Heart left ventricle (tissue), 16 donors: ENCODE measurements at regions not wholly inside any gene's neighbourhood (a gene's known extent, or its start where the extent isn't known, plus 50 kb on each side); places are given as distances from the start of the nearest gene placed in this dataset.

ENCODE experiments used
- ATAC-seq, 4 donors: fragments of 200-7000 bp; cut with Tn5 transposase; one replicate each; pipeline ENCODE4 v1.9.1; 2020 to 2022; ENCODE audit warnings: moderate library complexity in 4 of 4, mild to moderate bottlenecking in 3 of 4, moderate number of reproducible peaks in 1 of 4
- DNase-seq, 5 donors: peaks; one replicate each; pipeline ENCODE4 v3.0.0-alpha.2; 2020
- H3K27ac ChIP-seq, 12 donors: fragments of 200-600 bp; sonication (generic) in 4 of 12; one replicate each; pipeline versions ENCODE4 v1.5.0 to v1.8.0; 2016 to 2022; ENCODE audit warnings: mild to moderate bottlenecking in 2 of 12
- H3K27me3 ChIP-seq, 9 donors: fragments of 200-600 bp; sonication (generic) in 2 of 9; one replicate each; pipeline versions ENCODE4 v1.5.1 to v1.8.0; 2016 to 2022; ENCODE audit warnings: mild to moderate bottlenecking in 3 of 9
- H3K36me3 ChIP-seq, 9 donors: fragments of 200-600 bp; sonication (generic) in 2 of 9; one replicate each; pipeline versions ENCODE4 v1.5.0 to v1.8.0; 2018 to 2022; ENCODE audit warnings: mild to moderate bottlenecking in 2 of 9
- H3K4me1 ChIP-seq, 12 donors: fragments of 200-600 bp; sonication (generic) in 4 of 12; one replicate each; pipeline versions ENCODE4 v1.5.0 to v1.8.0; 2016 to 2022; ENCODE audit warnings: mild to moderate bottlenecking in 3 of 12
- H3K4me3 ChIP-seq, 12 donors: fragments of 200-600 bp; sonication (generic) in 4 of 12; one replicate each; pipeline versions ENCODE4 v1.5.0 to v1.8.0; 2017 to 2022; ENCODE audit warnings: mild to moderate bottlenecking in 9 of 12, moderate library complexity in 4 of 12
- H3K9me3 ChIP-seq, 12 donors: fragments of 200-600 bp; sonication (generic) in 4 of 12; one replicate each; pipeline versions ENCODE4 v1.5.0 to v1.8.0; 2016 to 2022; ENCODE audit warnings: mild to moderate bottlenecking in 1 of 12
- POLR2A ChIP-seq, 2 donors: fragments of 450-650 bp; IDR thresholded peaks; one replicate each; pipeline ENCODE4 v1.6.1; 2017; ENCODE audit warnings: antibody characterized with exemption in 2 of 2, mild to moderate bottlenecking in 2 of 2, moderate library complexity in 2 of 2
- WGBS, 4 donors: extraction: QIAGEN DNeasy Blood & Tissue Kit in 2 of 4; methylation state at CpG; one replicate each; pipeline versions ENCODE4 v1.1.5 to v1.1.7; 2013 to 2018; 5-methylcytosine and 5-hydroxymethylcytosine counted together
- intact Hi-C, 10 donors: fragments of 100-400 bp; cut with DNase I; formaldehyde crosslinking; loops; one replicate each; pipeline versions ENCODE4 v1.11.1 to v1.14.2; 2022
- TF ChIP-seq, protein P1 (sequence below), 12 donors: fragments of 200-600 bp; sonication (generic) in 4 of 12; IDR thresholded peaks; one replicate each; pipeline versions ENCODE4 v1.5.0 to v1.8.0; 2018 to 2022; ENCODE audit warnings: antibody characterized with exemption in 12 of 12, mild to moderate bottlenecking in 5 of 12
- donor health status: ischemic (EF 13 %, LVEDD 7.1; RV severe dilation, severe dysfunction).
- donor health status: healthy with polysubstance abuse.
- donor health status: DM: no; HTN: yes; CAD: no.
- donor health status: DM: no; HTN: no; CAD: no.
- donor health status: ischemic (EF 25% LVEDD 6.9; RV normal size, moderate dysfunction).
- donor health status: ischemic (EF 25% LVEDD 5.7; RV mildly dilated, moderate dysfunction).
- donor health status: healthy.
- donor health status: DM: yes; HTN: yes; CAD: no.
- donor health status: ischemic (EF 35%, LVEDD 5.7; RV mildly dilated, moderate dysfunction).
- donor health status: nonischemic (EF 11% LVEDD 7.7; RV severe dilation, severe dysfunction).
- donor health status: DM: yes; HTN: yes; CAD: no.
- donor health status: PGD.
- donor health status: ischemic (EF 29% LVEDD 5.4; RV normal size, mild dysfunction).
- donor health status: nonischemic (EF 23%, LVEDD 6.1; RV moderate dilation, normal function).

- intact Hi-C loops, result no loop called here
- WGBS, 4 donors, result 60 to 69% (median 64%) methylated on average over 4 to 5 of the region's 5 CpGs
- Histone ChIP-seq H3K9me3 (no peaks in the 10 kb centered on the region), H3K27ac (no peak overlapping the region), H3K4me1 (no peaks in the 10 kb centered on the region), H3K36me3 (no peaks in the 10 kb centered on the region), H3K27me3 (peaks cover 0 to 31% (median 5%) of the 10 kb centered on the region in 9 donors), H3K4me3 (no peak overlapping the region)
- TF ChIP-seq, protein P1, sequence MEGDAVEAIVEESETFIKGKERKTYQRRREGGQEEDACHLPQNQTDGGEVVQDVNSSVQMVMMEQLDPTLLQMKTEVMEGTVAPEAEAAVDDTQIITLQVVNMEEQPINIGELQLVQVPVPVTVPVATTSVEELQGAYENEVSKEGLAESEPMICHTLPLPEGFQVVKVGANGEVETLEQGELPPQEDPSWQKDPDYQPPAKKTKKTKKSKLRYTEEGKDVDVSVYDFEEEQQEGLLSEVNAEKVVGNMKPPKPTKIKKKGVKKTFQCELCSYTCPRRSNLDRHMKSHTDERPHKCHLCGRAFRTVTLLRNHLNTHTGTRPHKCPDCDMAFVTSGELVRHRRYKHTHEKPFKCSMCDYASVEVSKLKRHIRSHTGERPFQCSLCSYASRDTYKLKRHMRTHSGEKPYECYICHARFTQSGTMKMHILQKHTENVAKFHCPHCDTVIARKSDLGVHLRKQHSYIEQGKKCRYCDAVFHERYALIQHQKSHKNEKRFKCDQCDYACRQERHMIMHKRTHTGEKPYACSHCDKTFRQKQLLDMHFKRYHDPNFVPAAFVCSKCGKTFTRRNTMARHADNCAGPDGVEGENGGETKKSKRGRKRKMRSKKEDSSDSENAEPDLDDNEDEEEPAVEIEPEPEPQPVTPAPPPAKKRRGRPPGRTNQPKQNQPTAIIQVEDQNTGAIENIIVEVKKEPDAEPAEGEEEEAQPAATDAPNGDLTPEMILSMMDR (IDR thresholded peaks at IDR 0.05), result no peak
- TF ChIP-seq POLR2A (IDR thresholded peaks at IDR 0.05), result no peak
- ATAC-seq (no peak), DNase-seq (no peak)
Measured at GRCh38 chr11:70671611-70672010, 273.3 kb downstream of the CTTN start.

DNA sequence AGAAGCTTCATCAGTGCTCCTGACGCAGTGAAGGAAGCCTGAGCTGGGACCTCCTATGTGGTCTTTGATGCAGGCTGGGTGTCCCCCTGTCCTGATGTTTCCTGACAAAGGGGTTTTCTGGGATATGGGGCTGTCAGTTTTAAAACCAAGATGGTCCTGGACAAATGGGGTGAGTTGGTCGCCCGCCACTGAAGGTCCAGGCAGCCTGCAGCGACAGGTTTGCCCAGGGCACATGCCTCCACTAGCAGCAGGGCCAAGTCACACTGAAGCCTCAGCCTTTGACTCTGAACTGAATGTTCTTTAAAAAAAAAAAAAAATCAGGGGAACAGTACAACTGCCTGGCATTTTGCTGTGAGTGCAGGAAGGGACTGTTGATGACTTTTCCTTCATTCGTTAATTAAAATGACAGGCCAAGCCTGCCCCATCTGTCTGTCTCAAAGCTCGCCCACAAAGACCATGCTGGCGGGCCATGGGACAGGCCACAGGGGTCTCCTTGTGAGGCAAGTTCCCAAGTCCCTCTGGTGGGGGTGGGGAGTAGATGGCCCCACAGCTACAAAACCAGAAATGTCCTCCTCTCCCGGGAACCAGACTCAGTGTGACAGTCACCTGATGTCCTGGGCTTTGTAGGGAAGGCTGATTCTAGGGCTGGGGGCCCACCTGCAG, 274.8 kb downstream of the CTTN start:
- Histone ChIP-seq H3K27ac (no peak overlapping the region), H3K27me3 (peaks cover 0 to 16% (median 5%) of the 10 kb centered on the region in 9 donors), H3K9me3 (no peaks in the 10 kb centered on the region), H3K4me3 (no peak overlapping the region), H3K4me1 (no peaks in the 10 kb centered on the region), H3K36me3 (no peaks in the 10 kb centered on the region)
- no peak for TF ChIP-seq POLR2A (IDR thresholded peaks at IDR 0.05)
- TF ChIP-seq, protein P1 (IDR thresholded peaks at IDR 0.05), result no peak
- no peak for ATAC-seq
- 88 to 95% (median 91%) methylated on average over 8 of the region's 8 CpGs for WGBS, 4 donors
- no peak for DNase-seq
- intact Hi-C loops, result no loop called here

DNA sequence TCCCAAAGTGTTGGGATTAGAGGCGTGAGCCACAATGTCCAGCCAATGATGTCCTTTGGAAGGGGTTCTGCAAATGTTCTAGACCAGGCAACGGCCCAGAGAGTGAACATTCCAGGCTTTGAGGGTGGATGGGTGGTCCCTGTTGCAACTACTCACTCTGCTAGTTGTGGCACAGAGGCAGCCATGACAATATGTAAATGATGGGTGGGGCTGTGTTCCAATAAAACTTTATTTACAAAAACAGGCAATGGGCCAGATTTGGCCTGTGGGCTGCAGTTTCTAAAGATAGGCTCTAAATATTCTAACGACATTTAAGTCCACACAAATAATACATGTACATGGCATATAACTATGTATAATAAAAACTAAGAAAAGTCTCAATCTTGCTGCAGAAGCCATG, 276.3 kb downstream of the CTTN start:
- TF ChIP-seq POLR2A (IDR thresholded peaks at IDR 0.05), result no peak
- TF ChIP-seq, protein P1 (IDR thresholded peaks at IDR 0.05), result no peak
- 78 to 90% (median 86%) methylated on average over 3 of the region's 3 CpGs for WGBS, 4 donors

DNA sequence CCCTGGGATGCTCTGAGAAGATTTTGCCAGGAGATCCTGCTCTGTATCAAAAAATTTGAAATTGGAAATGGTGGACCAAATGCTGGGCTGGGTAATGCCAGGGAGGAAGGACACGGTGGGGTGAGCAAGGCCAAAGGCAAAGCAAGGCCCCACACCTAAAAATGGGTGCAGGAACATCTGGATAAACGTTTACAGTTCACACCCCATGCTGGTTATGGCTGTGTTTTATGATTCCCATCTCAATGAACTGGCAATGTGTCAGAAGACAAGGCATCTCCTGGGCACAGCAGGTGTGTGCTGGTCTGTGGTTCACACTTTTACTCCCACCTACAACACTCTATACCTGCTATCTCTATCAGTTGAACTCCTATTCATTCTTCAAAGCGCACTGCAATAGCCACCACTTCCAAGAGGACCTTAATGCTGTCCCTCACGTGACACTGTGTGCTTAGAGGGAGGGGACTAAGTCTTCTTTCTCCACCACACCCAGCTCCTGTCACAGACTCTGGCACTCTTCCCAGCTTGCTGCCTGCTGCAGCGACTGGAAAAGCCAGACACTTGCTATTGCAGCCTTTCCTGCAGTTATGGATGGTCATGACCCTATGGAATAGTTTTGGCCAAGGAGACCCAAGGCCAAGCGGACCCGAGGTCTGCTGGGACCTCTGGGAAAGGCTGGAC, 277.5 kb downstream of the CTTN start:
- no peak for DNase-seq
- TF ChIP-seq, protein P1 (IDR thresholded peaks at IDR 0.05), result no peak
- no peak for TF ChIP-seq POLR2A (IDR thresholded peaks at IDR 0.05)
- H3K27ac ChIP-seq, result no peak overlapping the region
- intact Hi-C loops, result no loop called here
- peaks cover 0 to 7% (median 0%) of the 10 kb centered on the region in 9 donors for H3K27me3 ChIP-seq
- H3K4me1 ChIP-seq, result no peaks in the 10 kb centered on the region
- no peaks in the 10 kb centered on the region for H3K9me3 ChIP-seq
- WGBS, 4 donors, result 51 to 58% (median 56%) methylated on average over 7 of the region's 7 CpGs
- no peaks in the 10 kb centered on the region for H3K36me3 ChIP-seq
- no peak overlapping the region for H3K4me3 ChIP-seq
- ATAC-seq, result no peak

More for the DNA sequence above, 276.3 kb downstream of the CTTN start:
- Histone ChIP-seq H3K9me3 (no peaks in the 10 kb centered on the region), H3K4me3 (no peak overlapping the region), H3K27ac (no peak overlapping the region), H3K27me3 (peaks cover 0 to 16% (median 0%) of the 10 kb centered on the region in 9 donors), H3K36me3 (no peaks in the 10 kb centered on the region), H3K4me1 (no peaks in the 10 kb centered on the region)
- ATAC-seq (no peak), DNase-seq (no peak)
- intact Hi-C loops, result no loop called here
